Liver (tissue), 3 donors: ENCODE measurements at regions not wholly inside any gene's neighbourhood (a gene's known extent, or its start where the extent isn't known, plus 50 kb on each side); places are given as distances from the start of the nearest gene placed in this dataset.

Source experiments
- ATF3 ChIP-seq: IDR thresholded peaks from 2 replicates; pipeline ENCODE4 v1.6.1; 2016; ENCODE audit warnings: antibody characterized with exemption
- CTCF ChIP-seq: fragments of 150-350 bp; IDR thresholded peaks from 2 replicates; pipeline ENCODE4 v1.5.1; 2017; ENCODE audit warnings: improper control_type of control experiment, low read depth, low read length; ENCODE audit not compliant: missing input control
- EGR1 ChIP-seq, 2 donors: IDR thresholded peaks; 2 replicates each; pipeline ENCODE4 v1.6.1; 2016 to 2018; ENCODE audit warnings: antibody characterized with exemption in 2 of 2, low read depth in 2 of 2
- GABPA ChIP-seq, 2 donors: IDR thresholded peaks in 1 of 2; conservative IDR thresholded peaks in 1 of 2; 2 replicates each; pipeline ENCODE4 v1.6.1; 2016; ENCODE audit warnings: antibody characterized with exemption in 2 of 2, mild to moderate bottlenecking in 1 of 2, moderate library complexity in 1 of 2
- HNF4A ChIP-seq, 2 donors: conservative IDR thresholded peaks; 2 replicates each; pipeline ENCODE4 v1.6.1; 2016; ENCODE audit warnings: antibody characterized with exemption in 2 of 2, mild to moderate bottlenecking in 2 of 2
- HNF4G ChIP-seq: IDR thresholded peaks from 2 replicates; pipeline ENCODE4 v1.6.1; 2016; ENCODE audit warnings: antibody characterized with exemption
- JUND ChIP-seq, 2 donors: IDR thresholded peaks; 2 replicates each; pipeline ENCODE4 v1.6.1; 2016; ENCODE audit warnings: antibody characterized with exemption in 2 of 2
- NR2F2 ChIP-seq: IDR thresholded peaks from 2 replicates; pipeline ENCODE4 v1.6.1; 2016; ENCODE audit warnings: antibody characterized with exemption
- RAD21 ChIP-seq, 2 donors: IDR thresholded peaks; 2 replicates each; pipeline ENCODE4 v1.6.1; 2016; ENCODE audit warnings: antibody characterized with exemption in 2 of 2, mild to moderate bottlenecking in 2 of 2
- REST ChIP-seq: IDR thresholded peaks from 2 replicates; pipeline ENCODE4 v1.6.1; 2016; ENCODE audit warnings: antibody characterized with exemption, mild to moderate bottlenecking
- TAF1 ChIP-seq: conservative IDR thresholded peaks from 2 replicates; pipeline ENCODE4 v1.6.1; 2016; ENCODE audit warnings: antibody characterized with exemption, mild to moderate bottlenecking
- YY1 ChIP-seq: IDR thresholded peaks from 2 replicates; pipeline ENCODE4 v1.6.1; 2016; ENCODE audit warnings: antibody characterized with exemption, mild to moderate bottlenecking
- TF ChIP-seq, protein P1 (sequence below): IDR thresholded peaks from 2 replicates; pipeline ENCODE4 v1.6.1; 2016; ENCODE audit warnings: antibody characterized with exemption
- donor health status: healthy.
- donor health status: healthy.

DNA sequence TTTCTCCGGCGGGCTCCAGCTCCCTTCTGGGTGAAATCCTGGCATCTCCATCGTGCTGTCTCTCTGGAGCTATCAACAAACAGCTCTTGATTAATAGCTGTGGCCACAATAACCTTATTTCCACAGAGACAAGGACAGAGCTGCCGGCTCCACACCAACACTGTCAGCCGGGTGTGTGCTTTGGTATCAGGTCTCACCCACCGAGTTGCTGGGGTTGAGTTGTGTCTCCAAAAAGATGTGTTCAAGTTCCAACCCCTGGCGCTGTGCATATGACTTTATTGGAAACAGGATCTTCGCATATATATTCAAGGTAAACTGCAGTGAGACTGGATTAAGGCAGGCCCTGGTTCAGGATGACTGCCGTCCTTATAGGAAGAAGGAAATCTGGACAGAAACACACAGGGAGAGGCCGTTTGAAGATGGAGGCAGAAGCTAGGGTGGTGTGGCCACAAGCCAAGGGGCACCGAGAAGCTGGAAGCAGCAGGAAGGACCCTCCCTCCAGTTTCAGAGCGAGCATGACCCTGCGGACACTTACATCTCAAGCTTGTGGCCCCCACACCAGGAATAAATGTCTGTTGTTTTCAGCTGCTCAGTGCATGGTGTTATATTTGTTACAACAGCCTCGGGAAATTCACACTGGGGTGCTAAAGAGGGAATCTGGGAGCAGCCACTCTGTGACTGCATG, 88.4 kb upstream of the TMPRSS2 start:
- TF ChIP-seq, protein P1, sequence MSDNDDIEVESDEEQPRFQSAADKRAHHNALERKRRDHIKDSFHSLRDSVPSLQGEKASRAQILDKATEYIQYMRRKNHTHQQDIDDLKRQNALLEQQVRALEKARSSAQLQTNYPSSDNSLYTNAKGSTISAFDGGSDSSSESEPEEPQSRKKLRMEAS: no peak
- TF ChIP-seq CTCF: no peak
- TF ChIP-seq YY1: no peak
- TF ChIP-seq EGR1 (IDR thresholded peaks at IDR 0.05; ENCODE audit: low read depth in 2 of 2): no peak
- no peak for TF ChIP-seq HNF4G
- TF ChIP-seq JUND (IDR thresholded peaks at IDR 0.05): no peak
- TF ChIP-seq HNF4A (conservative IDR thresholded peaks at IDR 0.05): no peak
- TF ChIP-seq TAF1: no peak
- no peak for TF ChIP-seq NR2F2
- TF ChIP-seq RAD21 (IDR thresholded peaks at IDR 0.05): no peak
- TF ChIP-seq GABPA (IDR thresholded peaks at IDR 0.05 in 1 of 2, conservative IDR thresholded peaks at IDR 0.05 in 1 of 2): no peak
- TF ChIP-seq ATF3: no peak
- TF ChIP-seq REST: no peak
